ENCODE measurements at regions not wholly inside any gene's neighbourhood (a gene's known extent, or its start where the extent isn't known, plus 50 kb on each side); places are given as distances from the start of the nearest gene placed in this dataset.

DNA sequence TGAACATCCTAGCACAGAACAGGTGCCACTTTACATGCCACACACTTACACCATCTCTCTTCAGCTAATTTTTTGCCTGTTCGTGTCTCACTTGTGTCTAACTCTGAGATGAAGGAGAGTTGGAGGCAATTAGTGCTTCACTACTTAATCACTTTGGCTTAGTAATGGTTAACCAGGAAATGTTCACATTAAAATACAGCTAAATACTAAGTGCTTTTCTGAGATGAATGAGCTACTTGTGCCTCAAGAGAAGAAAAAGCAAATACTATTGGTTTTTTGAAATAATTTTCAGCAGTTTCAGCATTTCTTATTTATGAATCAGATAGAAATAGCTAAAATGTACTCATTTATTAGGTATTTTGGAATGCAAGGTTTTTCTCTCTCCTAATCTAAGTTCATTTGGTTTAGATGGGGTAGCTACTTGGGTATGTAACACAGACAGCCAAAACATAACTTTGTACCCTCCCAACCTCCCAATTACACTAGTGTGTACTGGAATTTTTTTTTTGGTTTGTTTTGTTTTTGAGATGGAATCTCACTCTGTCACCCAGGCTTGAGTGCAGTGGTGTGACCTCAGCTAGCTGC lies 1474.1 kb upstream of the SEL1L start:
- Histone ChIP-seq H3K27ac (no peak overlapping the region), H3K9me3 (no peaks in the 10 kb centered on the region), H3K36me3 (no peaks in the 10 kb centered on the region), H3K4me1 (no peaks in the 10 kb centered on the region), H3K27me3 (no peaks in the 10 kb centered on the region), H3K4me3 (no peak overlapping the region)
- TF ChIP-seq, protein P1, sequence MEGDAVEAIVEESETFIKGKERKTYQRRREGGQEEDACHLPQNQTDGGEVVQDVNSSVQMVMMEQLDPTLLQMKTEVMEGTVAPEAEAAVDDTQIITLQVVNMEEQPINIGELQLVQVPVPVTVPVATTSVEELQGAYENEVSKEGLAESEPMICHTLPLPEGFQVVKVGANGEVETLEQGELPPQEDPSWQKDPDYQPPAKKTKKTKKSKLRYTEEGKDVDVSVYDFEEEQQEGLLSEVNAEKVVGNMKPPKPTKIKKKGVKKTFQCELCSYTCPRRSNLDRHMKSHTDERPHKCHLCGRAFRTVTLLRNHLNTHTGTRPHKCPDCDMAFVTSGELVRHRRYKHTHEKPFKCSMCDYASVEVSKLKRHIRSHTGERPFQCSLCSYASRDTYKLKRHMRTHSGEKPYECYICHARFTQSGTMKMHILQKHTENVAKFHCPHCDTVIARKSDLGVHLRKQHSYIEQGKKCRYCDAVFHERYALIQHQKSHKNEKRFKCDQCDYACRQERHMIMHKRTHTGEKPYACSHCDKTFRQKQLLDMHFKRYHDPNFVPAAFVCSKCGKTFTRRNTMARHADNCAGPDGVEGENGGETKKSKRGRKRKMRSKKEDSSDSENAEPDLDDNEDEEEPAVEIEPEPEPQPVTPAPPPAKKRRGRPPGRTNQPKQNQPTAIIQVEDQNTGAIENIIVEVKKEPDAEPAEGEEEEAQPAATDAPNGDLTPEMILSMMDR (IDR thresholded peaks at IDR 0.05) = no peak
- no peak for ATAC-seq
- no peak for DNase-seq
- intact Hi-C loops (cut with DNase I) = no loop called here

DNA sequence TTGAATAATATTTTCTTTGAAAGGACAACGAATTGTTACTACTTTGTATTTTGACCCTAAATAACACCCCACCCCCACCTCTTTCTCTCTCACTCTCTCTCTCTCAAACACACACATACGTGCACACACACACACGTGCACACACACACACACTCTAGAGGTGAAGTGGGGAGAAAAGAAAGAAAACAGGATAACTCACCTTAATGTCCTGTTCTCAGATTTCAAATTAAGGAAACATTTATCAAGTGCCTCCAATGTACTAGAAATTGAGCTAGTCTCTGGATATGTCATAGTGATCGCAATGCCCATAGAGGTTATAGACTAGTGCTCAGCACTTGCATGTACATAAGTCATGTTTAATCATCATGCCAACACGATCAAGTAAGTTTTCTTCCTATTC lies 1483.6 kb upstream of the SEL1L start:
- H3K27ac ChIP-seq = no peak overlapping the region
- no peaks in the 10 kb centered on the region for H3K36me3 ChIP-seq
- DNase-seq = no peak
- intact Hi-C loops (cut with DNase I) = no loop called here
- H3K9me3 ChIP-seq = no peaks in the 10 kb centered on the region
- ATAC-seq = no peak
- H3K4me3 ChIP-seq = no peak overlapping the region
- H3K27me3 ChIP-seq = no peaks in the 10 kb centered on the region
- TF ChIP-seq, protein P1 (IDR thresholded peaks at IDR 0.05) = no peak
- no peaks in the 10 kb centered on the region for H3K4me1 ChIP-seq

DNA sequence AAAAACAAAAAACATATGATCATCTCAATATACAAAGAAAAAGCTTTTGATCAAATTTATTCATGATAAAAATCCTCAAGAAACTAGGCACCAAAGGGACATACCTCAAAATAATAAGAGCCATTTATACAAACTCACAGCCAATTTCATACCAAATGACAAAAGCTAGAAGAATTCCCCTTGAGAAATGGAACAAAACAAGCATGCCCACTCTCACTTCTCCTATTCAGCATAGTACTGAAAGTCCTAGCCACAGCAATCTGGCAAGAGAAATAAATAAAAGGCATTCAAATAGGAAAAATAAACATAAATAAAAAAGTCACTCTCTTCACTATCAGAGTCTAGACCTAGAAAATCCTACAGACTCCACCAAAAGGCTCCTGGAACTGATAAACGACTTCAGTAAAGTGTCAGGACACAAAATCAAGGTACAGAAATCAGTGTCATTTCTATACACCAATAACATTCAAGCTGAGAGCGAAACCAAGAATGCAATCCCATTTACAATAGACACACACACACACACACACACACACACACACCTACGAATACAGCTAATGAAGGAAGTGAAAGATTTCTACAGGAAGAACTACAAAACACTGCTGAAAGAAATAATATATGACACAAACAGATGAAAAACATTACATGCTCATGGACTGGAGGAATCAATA lies 1486.2 kb upstream of the SEL1L start:
- Histone ChIP-seq H3K9me3 (no peaks in the 10 kb centered on the region), H3K36me3 (no peaks in the 10 kb centered on the region), H3K27ac (no peak overlapping the region), H3K27me3 (no peaks in the 10 kb centered on the region), H3K4me3 (no peak overlapping the region), H3K4me1 (no peaks in the 10 kb centered on the region)
- intact Hi-C loops (cut with DNase I) = no loop called here
- no peak for DNase-seq
- TF ChIP-seq, protein P1 (IDR thresholded peaks at IDR 0.05) = no peak
- ATAC-seq = no peak

DNA sequence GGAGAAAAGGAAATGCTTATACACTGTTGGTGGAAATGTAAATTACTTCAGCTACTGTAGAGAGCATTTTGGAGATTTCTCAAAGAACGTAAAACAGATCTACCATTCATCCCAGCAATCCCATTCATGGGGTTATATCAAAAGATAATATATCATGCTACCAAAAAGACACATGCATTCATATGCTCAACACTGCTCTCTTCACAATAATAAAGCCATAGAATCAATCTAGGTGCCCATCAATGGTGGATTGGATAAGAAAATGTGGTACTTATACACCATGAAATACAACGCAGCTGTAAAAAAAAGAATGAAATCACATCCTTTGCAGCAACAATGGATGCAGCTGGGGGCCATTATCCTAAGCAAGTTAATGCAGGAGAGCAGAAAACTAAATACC lies 1487.7 kb upstream of the SEL1L start:
- Histone ChIP-seq H3K27me3 (no peaks in the 10 kb centered on the region), H3K4me3 (no peak overlapping the region), H3K27ac (no peak overlapping the region), H3K4me1 (no peaks in the 10 kb centered on the region), H3K9me3 (no peaks in the 10 kb centered on the region), H3K36me3 (no peaks in the 10 kb centered on the region)
- intact Hi-C loops (cut with DNase I) = no loop called here
- DNase-seq (no peak), ATAC-seq (no peak)
- TF ChIP-seq, protein P1 (IDR thresholded peaks at IDR 0.05) = no peak

DNA sequence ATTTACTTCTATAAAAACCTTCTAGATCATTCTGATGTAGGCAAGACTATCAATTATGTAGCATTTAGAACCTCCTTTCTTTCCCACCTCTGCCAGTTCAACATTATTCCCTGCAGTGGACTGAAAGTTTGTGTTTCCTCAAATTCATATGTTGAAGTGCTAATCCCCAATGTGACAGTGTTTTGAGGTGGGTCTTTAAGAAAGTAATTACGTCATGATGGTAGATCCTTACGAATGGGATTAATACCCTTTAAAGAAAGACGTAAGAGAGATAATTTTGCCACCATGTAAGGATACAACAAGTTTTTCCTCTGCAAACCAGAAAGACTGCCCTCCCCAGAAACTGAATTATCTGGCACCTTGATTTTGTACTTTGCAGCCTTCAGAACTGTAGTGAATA lies 1489.7 kb upstream of the SEL1L start:
- intact Hi-C loops (cut with DNase I) = no loop called here
- Histone ChIP-seq H3K27ac (no peak overlapping the region), H3K4me3 (no peak overlapping the region), H3K9me3 (no peaks in the 10 kb centered on the region), H3K27me3 (no peaks in the 10 kb centered on the region), H3K4me1 (no peaks in the 10 kb centered on the region), H3K36me3 (no peaks in the 10 kb centered on the region)
- no peak for ATAC-seq
- DNase-seq = no peak
- TF ChIP-seq, protein P1 (IDR thresholded peaks at IDR 0.05) = no peak
